KMS-11 (cell line): ENCODE measurements at regions not wholly inside any gene's neighbourhood (a gene's known extent, or its start where the extent isn't known, plus 50 kb on each side); places are given as distances from the start of the nearest gene placed in this dataset.

Source experiments
- H2AFZ ChIP-seq: fragments of 200-600 bp; sonication (generic); 2 replicates; pipeline ENCODE4 v1.6.1; 2016; ENCODE audit warnings: antibody characterized with exemption, mixed run types, low read depth
- H3K27ac ChIP-seq: fragments of 200-600 bp; sonication (generic); 2 replicates; pipeline ENCODE4 v1.6.1; 2016; ENCODE audit warnings: mild to moderate bottlenecking, mixed run types
- H3K27me3 ChIP-seq: fragments of 200-600 bp; sonication (generic); 2 replicates; pipeline ENCODE4 v1.6.1; 2017; ENCODE audit warnings: mild to moderate bottlenecking, low read depth, mixed run types, moderate library complexity; ENCODE audit not compliant: insufficient read depth
- H3K36me3 ChIP-seq: fragments of 200-600 bp; sonication (generic); 2 replicates; pipeline ENCODE4 v1.6.1; 2017; ENCODE audit warnings: mild to moderate bottlenecking, mixed run types; ENCODE audit not compliant: insufficient read depth
- H3K4me1 ChIP-seq: fragments of 200-600 bp; sonication (generic); 2 replicates; pipeline ENCODE4 v1.6.1; 2016; ENCODE audit warnings: mild to moderate bottlenecking, low read depth, mixed run types; ENCODE audit not compliant: poor library complexity, severe bottlenecking
- H3K4me2 ChIP-seq: fragments of 200-600 bp; sonication (generic); 2 replicates; pipeline ENCODE4 v1.7.0; 2016; ENCODE audit warnings: mild to moderate bottlenecking, mixed run types
- H3K4me3 ChIP-seq: fragments of 200-600 bp; sonication (generic); IDR thresholded peaks from 2 replicates; pipeline ENCODE4 v1.6.1; 2017; ENCODE audit warnings: low read depth, low read length, mixed read lengths; ENCODE audit not compliant: insufficient read depth
- H3K79me2 ChIP-seq: fragments of 200-600 bp; sonication (generic); 2 replicates; pipeline ENCODE4 v1.6.1; 2016; ENCODE audit warnings: low read depth, mixed run types; ENCODE audit not compliant: insufficient read depth
- H3K9ac ChIP-seq: fragments of 200-600 bp; sonication (generic); 2 replicates; pipeline ENCODE4 v1.6.1; 2016; ENCODE audit warnings: mild to moderate bottlenecking, mixed run types
- H4K20me1 ChIP-seq: fragments of 200-600 bp; sonication (generic); 2 replicates; pipeline ENCODE4 v1.6.1; 2016; ENCODE audit warnings: mild to moderate bottlenecking, mixed run types; ENCODE audit not compliant: insufficient read depth
- TF ChIP-seq, protein P1 (sequence below): fragments of 200-600 bp; sonication (generic); conservative IDR thresholded peaks from 2 replicates; pipeline ENCODE4 v1.6.1; 2017; ENCODE audit warnings: low read depth, mild to moderate bottlenecking, antibody characterized with exemption, low read length, moderate library complexity, mixed read lengths

DNA sequence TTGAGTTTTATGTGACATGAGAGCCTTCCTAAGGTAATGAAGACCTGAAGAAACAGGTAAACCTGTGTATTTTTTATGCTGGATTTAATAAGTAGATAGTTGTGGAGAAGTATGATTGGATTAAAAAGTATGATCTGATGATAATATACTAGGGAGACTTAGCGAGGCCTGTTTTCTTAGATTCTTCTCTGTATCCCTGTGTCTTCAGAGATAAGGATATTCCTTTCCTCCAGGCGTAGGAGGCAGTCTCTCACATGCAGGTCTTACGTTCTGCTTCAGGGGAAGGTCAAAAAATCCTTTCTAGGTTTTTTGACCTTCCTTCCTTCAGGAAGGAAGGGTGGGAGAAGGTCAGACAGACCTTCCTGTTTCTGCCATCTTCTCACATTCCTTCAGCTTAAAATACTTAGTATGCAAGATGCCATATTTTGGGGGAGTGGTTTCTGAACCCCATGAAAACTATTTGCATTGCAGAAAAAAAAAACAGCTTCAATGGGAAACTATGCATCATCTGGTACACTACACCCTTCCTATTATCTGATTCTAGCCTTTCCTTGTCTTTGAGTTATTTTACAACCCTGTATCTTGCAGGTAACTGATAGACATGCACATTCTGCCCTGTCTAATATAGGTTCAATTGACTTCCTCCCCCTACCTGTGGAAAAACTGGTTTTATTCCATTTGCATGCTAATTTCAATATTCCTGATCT is 57.3 kb upstream of the ZNF608 start:
- no peaks in the 10 kb centered on the region for H3K4me1 ChIP-seq
- H3K79me2 ChIP-seq = no peaks in the 10 kb centered on the region
- H3K27ac ChIP-seq = no peak overlapping the region
- no peaks in the 10 kb centered on the region for H3K27me3 ChIP-seq
- no peak overlapping the region for H3K4me2 ChIP-seq
- no peak overlapping the region for H3K4me3 ChIP-seq
- no peak overlapping the region for H2AFZ ChIP-seq
- H3K9ac ChIP-seq = no peak overlapping the region
- no peaks in the 10 kb centered on the region for H3K36me3 ChIP-seq
- H4K20me1 ChIP-seq = no peaks in the 10 kb centered on the region
- TF ChIP-seq, protein P1, sequence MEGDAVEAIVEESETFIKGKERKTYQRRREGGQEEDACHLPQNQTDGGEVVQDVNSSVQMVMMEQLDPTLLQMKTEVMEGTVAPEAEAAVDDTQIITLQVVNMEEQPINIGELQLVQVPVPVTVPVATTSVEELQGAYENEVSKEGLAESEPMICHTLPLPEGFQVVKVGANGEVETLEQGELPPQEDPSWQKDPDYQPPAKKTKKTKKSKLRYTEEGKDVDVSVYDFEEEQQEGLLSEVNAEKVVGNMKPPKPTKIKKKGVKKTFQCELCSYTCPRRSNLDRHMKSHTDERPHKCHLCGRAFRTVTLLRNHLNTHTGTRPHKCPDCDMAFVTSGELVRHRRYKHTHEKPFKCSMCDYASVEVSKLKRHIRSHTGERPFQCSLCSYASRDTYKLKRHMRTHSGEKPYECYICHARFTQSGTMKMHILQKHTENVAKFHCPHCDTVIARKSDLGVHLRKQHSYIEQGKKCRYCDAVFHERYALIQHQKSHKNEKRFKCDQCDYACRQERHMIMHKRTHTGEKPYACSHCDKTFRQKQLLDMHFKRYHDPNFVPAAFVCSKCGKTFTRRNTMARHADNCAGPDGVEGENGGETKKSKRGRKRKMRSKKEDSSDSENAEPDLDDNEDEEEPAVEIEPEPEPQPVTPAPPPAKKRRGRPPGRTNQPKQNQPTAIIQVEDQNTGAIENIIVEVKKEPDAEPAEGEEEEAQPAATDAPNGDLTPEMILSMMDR = no peak

DNA sequence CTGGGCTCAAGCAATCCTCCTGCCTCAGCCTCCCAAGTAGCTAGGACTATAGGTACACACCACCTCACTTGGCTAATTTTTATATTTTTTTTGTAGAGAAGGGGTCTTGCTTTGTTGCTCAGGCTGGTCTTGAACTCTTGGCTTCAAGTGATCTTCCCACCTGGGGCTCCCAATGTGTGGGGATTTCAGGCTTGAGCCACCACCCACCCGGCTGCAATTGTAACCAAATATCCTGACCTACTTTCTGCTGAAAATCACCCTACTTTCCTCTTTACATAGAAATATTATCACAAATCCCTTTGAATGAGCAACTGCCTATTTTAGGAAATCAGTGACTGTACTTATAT is 59.6 kb upstream of the ZNF608 start:
- TF ChIP-seq, protein P1 = no peak
- no peak overlapping the region for H3K27ac ChIP-seq
- no peaks in the 10 kb centered on the region for H4K20me1 ChIP-seq
- H3K27me3 ChIP-seq = no peaks in the 10 kb centered on the region
- H3K4me3 ChIP-seq = no peak overlapping the region
- H3K36me3 ChIP-seq = no peaks in the 10 kb centered on the region
- H2AFZ ChIP-seq = no peak overlapping the region
- no peaks in the 10 kb centered on the region for H3K4me1 ChIP-seq
- no peak overlapping the region for H3K4me2 ChIP-seq
- no peaks in the 10 kb centered on the region for H3K79me2 ChIP-seq
- H3K9ac ChIP-seq = no peak overlapping the region

DNA sequence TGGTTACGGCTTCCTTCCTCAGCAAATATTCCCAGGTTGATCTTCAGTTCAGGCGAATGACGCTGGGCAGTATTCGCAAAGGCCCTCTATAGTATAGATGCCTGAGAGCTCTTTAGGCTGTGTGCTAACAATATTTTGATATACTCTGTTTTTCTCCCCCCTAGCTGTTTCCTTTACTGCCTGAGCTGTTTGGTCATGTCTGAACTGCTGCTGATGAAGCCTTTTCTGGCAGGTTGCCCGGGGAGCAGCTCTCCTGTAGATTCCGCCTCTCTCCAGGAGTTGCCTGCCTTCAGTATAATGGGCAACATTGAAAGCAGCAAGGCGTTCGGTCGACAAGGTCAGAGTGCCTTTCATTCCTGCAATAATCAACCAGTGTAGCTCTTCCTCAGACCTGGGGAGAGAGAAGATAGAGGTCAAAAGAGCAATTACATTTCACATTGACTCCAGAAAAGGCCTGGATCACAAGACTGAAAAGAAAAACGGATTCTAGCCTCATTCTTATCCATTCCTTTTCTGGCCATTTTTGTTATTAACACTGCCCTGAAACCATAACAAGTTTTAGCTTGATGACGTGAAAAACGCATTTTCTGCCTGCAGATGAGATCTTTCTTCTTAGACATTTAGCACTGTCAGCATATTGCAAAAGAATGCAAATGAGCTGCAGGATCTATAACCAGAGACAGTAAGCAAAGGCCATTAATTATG is 60.1 kb upstream of the ZNF608 start:
- TF ChIP-seq, protein P1 = no peak
- no peak overlapping the region for H2AFZ ChIP-seq
- H3K4me1 ChIP-seq = no peaks in the 10 kb centered on the region
- no peak overlapping the region for H3K27ac ChIP-seq
- H4K20me1 ChIP-seq = no peaks in the 10 kb centered on the region
- no peak overlapping the region for H3K4me3 ChIP-seq
- no peak overlapping the region for H3K4me2 ChIP-seq
- H3K36me3 ChIP-seq = no peaks in the 10 kb centered on the region
- no peak overlapping the region for H3K9ac ChIP-seq
- H3K27me3 ChIP-seq = no peaks in the 10 kb centered on the region
- no peaks in the 10 kb centered on the region for H3K79me2 ChIP-seq

DNA sequence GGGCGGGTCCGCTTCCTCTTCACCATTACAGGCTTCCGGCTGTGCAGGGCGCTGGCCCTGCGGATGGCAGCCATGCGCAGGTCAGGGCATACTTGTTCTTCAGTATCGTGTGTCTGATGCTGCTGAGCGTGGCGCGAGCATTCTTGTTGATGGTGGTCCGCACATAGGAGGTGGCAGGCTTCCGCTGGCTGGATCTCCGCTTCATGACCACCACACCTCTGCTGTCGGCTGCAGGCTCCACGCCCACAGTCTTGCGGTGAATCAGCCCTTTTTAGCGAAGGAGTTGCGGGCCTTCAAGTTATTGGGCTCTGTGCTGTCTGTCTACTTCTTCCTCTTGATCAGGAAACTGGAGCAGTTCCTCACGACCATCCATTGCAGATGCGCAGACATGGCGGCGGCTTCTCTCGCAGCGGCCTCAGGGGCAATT is 62.4 kb upstream of the ZNF608 start:
- Histone ChIP-seq H3K36me3 (no peaks in the 10 kb centered on the region), H3K4me2 (no peak overlapping the region), H3K9ac (no peak overlapping the region), H4K20me1 (no peaks in the 10 kb centered on the region), H3K4me3 (no peak overlapping the region), H2AFZ (no peak overlapping the region), H3K79me2 (no peaks in the 10 kb centered on the region), H3K27me3 (no peaks in the 10 kb centered on the region), H3K4me1 (no peaks in the 10 kb centered on the region), H3K27ac (no peak overlapping the region)
- TF ChIP-seq, protein P1 = no peak
